Prostate gland (tissue), 2 donors: ENCODE measurements at regions not wholly inside any gene's neighbourhood (a gene's known extent, or its start where the extent isn't known, plus 50 kb on each side); places are given as distances from the start of the nearest gene placed in this dataset.

Experiments
- CTCF ChIP-seq, 4 experiments: fragments of 200-600 bp in 2 of 4; fragments of 450-650 bp in 2 of 4; sonication (generic) in 2 of 4; IDR thresholded peaks; 1 replicate in 3 of 4; 2 replicates in 1 of 4; pipeline ENCODE4 v1.5.1; 2016 to 2019; ENCODE audit warnings: antibody characterized with exemption in 4 of 4, mild to moderate bottlenecking in 2 of 4, moderate library complexity in 2 of 4
- POLR2A ChIP-seq: fragments of 450-650 bp; IDR thresholded peaks from one replicate; pipeline ENCODE4 v1.6.1; 2016; ENCODE audit warnings: antibody characterized with exemption, mild to moderate bottlenecking
- POLR2AphosphoS5 ChIP-seq: sonication (generic); formaldehyde crosslinking; IDR thresholded peaks from one replicate; pipeline ENCODE4 v1.6.1; 2017; ENCODE audit warnings: antibody characterized with exemption

GRCh38 chr3:24730173-24730572, 235.5 kb upstream of the THRB start:
- TF ChIP-seq CTCF (IDR thresholded peaks at IDR 0.05): no peak
- no peak for TF ChIP-seq POLR2A
- no peak for TF ChIP-seq POLR2AphosphoS5
